ENCODE measurements at regions not wholly inside any gene's neighbourhood (a gene's known extent, or its start where the extent isn't known, plus 50 kb on each side); places are given as distances from the start of the nearest gene placed in this dataset. TPM values are rescaled to one million over a fixed set of nuclear protein-coding genes. Genes with fewer than 3 reads are reported as not detected.

- ChIA-PET CTCF (ENCODE audit: unreplicated experiment) (no interaction called here), POLR2A (no interaction called here)
- Histone ChIP-seq H4K20me1 (ENCODE audit: insufficient read depth, low read length) (no peaks in the 10 kb centered on the region), H2AFZ (ENCODE audit: low read length) (no peak overlapping the region), H3K36me3 (ENCODE audit: insufficient read depth, low read length) (no peaks in the 10 kb centered on the region), H3K27ac (ENCODE audit: low read depth, low read length, poor library complexity, severe bottlenecking) (no peak overlapping the region), H3K9me2 (ENCODE audit: insufficient read depth, low read length) (no peaks in the 10 kb centered on the region), H3K9me3 (ENCODE audit: low read length) (no peaks in the 10 kb centered on the region), H3K79me2 (ENCODE audit: insufficient read depth, low read depth, low read length) (no peaks in the 10 kb centered on the region), H3K4me1 (ENCODE audit: insufficient read depth, low read length, poor library complexity, severe bottlenecking) (no peaks in the 10 kb centered on the region), H3K4me3 (ENCODE audit: low read depth, low read length, poor library complexity, severe bottlenecking) (no peak overlapping the region), H3K4me2 (ENCODE audit: low read length) (no peak overlapping the region)
- intact Hi-C loops (cut with micrococcal nuclease; ENCODE audit: unreplicated experiment): no loop called here
- BruUV-seq (replicated peaks): no TSS peak
- TF ChIP-seq CTCF (conservative IDR thresholded peaks at IDR 0.05; ENCODE audit: low read length): no peak
- no peak for TF ChIP-seq EZH2phosphoT487 (IDR thresholded peaks at IDR 0.05; ENCODE audit: borderline replicate concordance, low read depth, low read length)
- DNase-seq (ENCODE audit: low spot score): no peak
These were observed 50.2 kb upstream of the ROBO1 start for GRCh38 chr3:79818015-79818414.

Small RNA genes lying in the stretch of these regions (small RNA-seq; reads per million reads assigned to genes)
- gene AC108740.1: not detected
